Suprapubic skin (tissue), 4 donors: ENCODE measurements at regions not wholly inside any gene's neighbourhood (a gene's known extent, or its start where the extent isn't known, plus 50 kb on each side); places are given as distances from the start of the nearest gene placed in this dataset.

Source experiments
- DNase-seq, 2 donors: peaks; one replicate each; pipeline ENCODE4 v3.0.0-alpha.2; 2019; ENCODE audit warnings: low spot score in 2 of 2
- H3K27ac ChIP-seq: fragments of 200-600 bp; sonication (generic); one replicate; pipeline ENCODE4 v1.5.1; 2019
- H3K27me3 ChIP-seq: fragments of 200-600 bp; sonication (generic); one replicate; pipeline ENCODE4 v1.5.1; 2019
- H3K36me3 ChIP-seq: fragments of 200-600 bp; sonication (generic); one replicate; pipeline ENCODE4 v1.5.1; 2019
- H3K4me1 ChIP-seq: fragments of 200-600 bp; sonication (generic); one replicate; pipeline ENCODE4 v1.5.1; 2019
- H3K4me3 ChIP-seq: fragments of 200-600 bp; sonication (generic); one replicate; pipeline ENCODE4 v1.5.1; 2019; ENCODE audit warnings: mild to moderate bottlenecking
- H3K9me3 ChIP-seq: fragments of 200-600 bp; sonication (generic); one replicate; pipeline ENCODE4 v1.5.1; 2019
- CTCF ChIP-seq, 2 donors: fragments of 200-600 bp in 1 of 2; fragments of 450-650 bp in 1 of 2; sonication (generic) in 1 of 2; IDR thresholded peaks; one replicate each; pipeline ENCODE4 v1.5.1; 2016 to 2019; ENCODE audit warnings: antibody characterized with exemption in 2 of 2, mild to moderate bottlenecking in 1 of 2, moderate library complexity in 1 of 2
- EP300 ChIP-seq: sonication (generic); formaldehyde crosslinking; IDR thresholded peaks from one replicate; pipeline ENCODE4 v1.6.1; 2017; ENCODE audit warnings: antibody characterized with exemption
- POLR2A ChIP-seq, 2 donors: fragments of 450-650 bp; IDR thresholded peaks; one replicate each; pipeline ENCODE4 v1.6.1; 2017; ENCODE audit warnings: antibody characterized with exemption in 2 of 2, mild to moderate bottlenecking in 2 of 2, moderate library complexity in 2 of 2
- POLR2AphosphoS5 ChIP-seq, 3 donors: sonication (generic); formaldehyde crosslinking; IDR thresholded peaks; one replicate each; pipeline ENCODE4 v1.6.1; 2017; ENCODE audit warnings: antibody characterized with exemption in 3 of 3
- WGBS: methylation state at CpG from one replicate; pipeline ENCODE4 v1.1.5; 2018; 5-methylcytosine and 5-hydroxymethylcytosine counted together

- no peaks in the 10 kb centered on the region for H3K36me3 ChIP-seq
- H3K27ac ChIP-seq: no peak overlapping the region
- no peak for DNase-seq
- peaks cover 20% of the 10 kb centered on the region for H3K4me1 ChIP-seq
- TF ChIP-seq POLR2A (IDR thresholded peaks at IDR 0.05): no peak
- no peak for TF ChIP-seq CTCF (IDR thresholded peaks at IDR 0.05)
- no peak for TF ChIP-seq POLR2AphosphoS5 (IDR thresholded peaks at IDR 0.05)
- TF ChIP-seq EP300: no peak
- peaks cover 7% of the 10 kb centered on the region for H3K27me3 ChIP-seq
- H3K4me3 ChIP-seq: no peak overlapping the region
- peaks cover 4% of the 10 kb centered on the region for H3K9me3 ChIP-seq
- 82% methylated on average over 1 of the region's 1 CpG for WGBS
These were observed 148.2 kb downstream of the NECTIN1 start for GRCh38 chr11:119580751-119581150.

- H3K9me3 ChIP-seq: peaks cover 4% of the 10 kb centered on the region
- no peak overlapping the region for H3K27ac ChIP-seq
- peaks cover 15% of the 10 kb centered on the region for H3K4me1 ChIP-seq
- DNase-seq: no peak
- 71% methylated on average over 3 of the region's 3 CpGs for WGBS
- H3K27me3 ChIP-seq: peaks cover 7% of the 10 kb centered on the region
- no peak overlapping the region for H3K4me3 ChIP-seq
- H3K36me3 ChIP-seq: no peaks in the 10 kb centered on the region
- TF ChIP-seq CTCF (IDR thresholded peaks at IDR 0.05) (no peak), POLR2A (IDR thresholded peaks at IDR 0.05) (no peak), EP300 (no peak), POLR2AphosphoS5 (IDR thresholded peaks at IDR 0.05) (no peak)
These were observed 148.9 kb downstream of the NECTIN1 start for GRCh38 chr11:119580081-119580480.

GRCh38 chr11:119578521-119579191, 150.3 kb downstream of the NECTIN1 start:
- no peaks in the 10 kb centered on the region for H3K27me3 ChIP-seq
- peaks cover 4% of the 10 kb centered on the region for H3K9me3 ChIP-seq
- peak in 1 of 2 donors; percentile 10 for DNase-seq
- 71% methylated on average over 11 of the region's 11 CpGs for WGBS
- peaks cover under 1% of the 10 kb centered on the region for H3K4me1 ChIP-seq
- H3K4me3 ChIP-seq: no peak overlapping the region
- no peaks in the 10 kb centered on the region for H3K36me3 ChIP-seq
- TF ChIP-seq CTCF (IDR thresholded peaks at IDR 0.05) (no peak), POLR2AphosphoS5 (IDR thresholded peaks at IDR 0.05) (no peak), POLR2A (IDR thresholded peaks at IDR 0.05) (no peak), EP300 (no peak)
- no peak overlapping the region for H3K27ac ChIP-seq

- H3K4me3 ChIP-seq: no peak overlapping the region
- DNase-seq: no peak
- no peaks in the 10 kb centered on the region for H3K36me3 ChIP-seq
- no peak for TF ChIP-seq POLR2AphosphoS5 (IDR thresholded peaks at IDR 0.05)
- TF ChIP-seq CTCF (IDR thresholded peaks at IDR 0.05): no peak
- TF ChIP-seq POLR2A (IDR thresholded peaks at IDR 0.05): no peak
- TF ChIP-seq EP300: no peak
- H3K27me3 ChIP-seq: no peaks in the 10 kb centered on the region
- peaks cover 10% of the 10 kb centered on the region for H3K4me1 ChIP-seq
- H3K9me3 ChIP-seq: no peaks in the 10 kb centered on the region
- WGBS: 84% methylated on average over 1 of the region's 1 CpG
- no peak overlapping the region for H3K27ac ChIP-seq
These were observed 150.9 kb upstream of the THY1 start for GRCh38 chr11:119573858-119574257.

- H3K27ac ChIP-seq: peak overlapping the region; percentile 32
- TF ChIP-seq POLR2A (IDR thresholded peaks at IDR 0.05): no peak
- no peak for TF ChIP-seq EP300
- no peaks in the 10 kb centered on the region for H3K9me3 ChIP-seq
- H3K4me3 ChIP-seq: no peak overlapping the region
- peaks cover 15% of the 10 kb centered on the region for H3K4me1 ChIP-seq
- no peaks in the 10 kb centered on the region for H3K27me3 ChIP-seq
- no peaks in the 10 kb centered on the region for H3K36me3 ChIP-seq
- WGBS: 74% methylated on average over 13 of the region's 13 CpGs
- DNase-seq: no peak
These were observed 149.8 kb upstream of the THY1 start for GRCh38 chr11:119572481-119573424.
